Coronary artery (tissue), 2 donors: ENCODE measurements at regions not wholly inside any gene's neighbourhood (a gene's known extent, or its start where the extent isn't known, plus 50 kb on each side); places are given as distances from the start of the nearest gene placed in this dataset.
A peak's percentile ranks its signal among the peaks of the same experiment; 100 is the strongest.

Source experiments
- DNase-seq: peaks from one replicate; pipeline ENCODE4 v3.0.0-alpha.2; 2017; ENCODE audit warnings: low spot score
- H3K27ac ChIP-seq, 2 donors: fragments of 200-600 bp; sonication (generic); one replicate each; pipeline ENCODE4 v1.5.1; 2016 to 2019
- H3K4me3 ChIP-seq: fragments of 200-600 bp; sonication (generic); 2 replicates; pipeline ENCODE4 v1.5.1; 2016; ENCODE audit warnings: mild to moderate bottlenecking, moderate library complexity
- TF ChIP-seq, protein P1 (sequence below): fragments of 200-600 bp; sonication (generic); IDR thresholded peaks from one replicate; pipeline ENCODE4 v1.5.1; 2019; ENCODE audit warnings: antibody characterized with exemption

DNA sequence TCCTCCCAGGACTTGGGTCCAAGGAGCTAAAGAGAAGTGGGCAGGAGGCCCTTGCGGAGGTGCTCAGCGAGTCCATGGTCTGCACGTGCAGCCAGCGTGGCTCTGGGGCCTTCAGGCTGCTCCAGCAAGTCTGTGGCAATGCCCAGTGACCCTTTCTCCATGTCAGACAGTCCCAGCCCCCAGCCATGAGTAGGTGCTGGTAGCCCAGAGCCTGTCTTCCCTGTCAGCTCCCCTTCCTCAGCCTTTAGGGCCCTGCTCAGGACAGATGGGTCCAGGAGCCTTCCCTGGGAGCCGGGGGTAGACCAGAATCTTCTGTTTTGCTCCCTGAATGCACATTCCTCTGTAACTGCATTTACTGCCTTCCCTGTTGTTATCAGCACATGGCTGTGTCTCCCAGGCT is 147.2 kb upstream of the IRX2 start:
- Histone ChIP-seq H3K4me3 (no peak overlapping the region), H3K27ac (no peak overlapping the region)
- peak; percentile 45 for DNase-seq
- TF ChIP-seq, protein P1, sequence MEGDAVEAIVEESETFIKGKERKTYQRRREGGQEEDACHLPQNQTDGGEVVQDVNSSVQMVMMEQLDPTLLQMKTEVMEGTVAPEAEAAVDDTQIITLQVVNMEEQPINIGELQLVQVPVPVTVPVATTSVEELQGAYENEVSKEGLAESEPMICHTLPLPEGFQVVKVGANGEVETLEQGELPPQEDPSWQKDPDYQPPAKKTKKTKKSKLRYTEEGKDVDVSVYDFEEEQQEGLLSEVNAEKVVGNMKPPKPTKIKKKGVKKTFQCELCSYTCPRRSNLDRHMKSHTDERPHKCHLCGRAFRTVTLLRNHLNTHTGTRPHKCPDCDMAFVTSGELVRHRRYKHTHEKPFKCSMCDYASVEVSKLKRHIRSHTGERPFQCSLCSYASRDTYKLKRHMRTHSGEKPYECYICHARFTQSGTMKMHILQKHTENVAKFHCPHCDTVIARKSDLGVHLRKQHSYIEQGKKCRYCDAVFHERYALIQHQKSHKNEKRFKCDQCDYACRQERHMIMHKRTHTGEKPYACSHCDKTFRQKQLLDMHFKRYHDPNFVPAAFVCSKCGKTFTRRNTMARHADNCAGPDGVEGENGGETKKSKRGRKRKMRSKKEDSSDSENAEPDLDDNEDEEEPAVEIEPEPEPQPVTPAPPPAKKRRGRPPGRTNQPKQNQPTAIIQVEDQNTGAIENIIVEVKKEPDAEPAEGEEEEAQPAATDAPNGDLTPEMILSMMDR: no peak

- no peak overlapping the region for H3K27ac ChIP-seq
- TF ChIP-seq, protein P1: no peak
- DNase-seq: peak; percentile 57
- H3K4me3 ChIP-seq: no peak overlapping the region
Observed at GRCh38 chr5:2897276-2897961, 145.9 kb upstream of the IRX2 start.

DNA sequence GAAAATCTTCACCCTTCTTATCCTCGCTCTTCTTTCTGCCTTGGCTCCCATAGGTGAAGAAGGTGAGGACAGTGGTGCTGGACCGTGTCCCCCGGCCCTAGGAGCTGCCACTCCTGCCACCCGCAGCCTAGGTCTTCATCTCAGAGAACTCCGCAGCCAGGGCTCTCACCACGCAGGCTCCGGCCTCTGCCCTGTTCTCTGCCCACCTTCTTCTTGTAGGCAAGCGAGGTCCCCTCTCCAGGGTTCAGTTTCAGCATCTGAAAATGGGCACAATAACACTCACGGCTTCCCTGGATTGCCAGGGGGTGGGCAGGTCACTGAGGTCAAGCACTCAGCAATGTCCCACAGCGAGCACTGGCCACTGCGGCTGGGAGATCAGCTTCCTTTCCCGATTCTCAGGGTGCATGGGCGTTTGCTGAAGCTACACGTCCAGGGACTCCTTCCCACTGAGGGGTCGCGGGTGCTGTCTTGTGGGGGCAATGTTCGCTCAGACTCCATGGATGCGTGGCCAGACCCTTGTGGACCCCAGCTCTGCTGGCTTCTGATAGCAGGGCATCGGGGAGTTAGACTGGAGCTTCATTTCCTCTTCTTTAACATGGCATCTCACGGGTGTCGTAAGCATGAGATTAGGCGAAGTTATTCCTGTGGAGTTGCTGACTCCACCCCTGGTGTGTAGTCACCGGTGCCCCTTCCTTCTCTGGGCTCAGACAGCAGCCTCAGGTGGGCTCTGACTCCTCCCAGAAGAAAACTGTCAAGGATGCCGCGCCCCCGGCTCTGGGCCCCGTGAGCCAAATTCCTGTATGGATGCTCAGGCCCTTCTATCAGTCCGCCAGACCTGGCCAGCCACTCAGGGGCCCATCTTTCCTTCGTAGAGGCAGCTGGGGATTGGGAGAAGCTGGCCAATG is 145.1 kb upstream of the IRX2 start:
- TF ChIP-seq, protein P1: no peak
- DNase-seq: peak; percentile 66
- Histone ChIP-seq H3K27ac (no peak overlapping the region), H3K4me3 (no peak overlapping the region)

DNA sequence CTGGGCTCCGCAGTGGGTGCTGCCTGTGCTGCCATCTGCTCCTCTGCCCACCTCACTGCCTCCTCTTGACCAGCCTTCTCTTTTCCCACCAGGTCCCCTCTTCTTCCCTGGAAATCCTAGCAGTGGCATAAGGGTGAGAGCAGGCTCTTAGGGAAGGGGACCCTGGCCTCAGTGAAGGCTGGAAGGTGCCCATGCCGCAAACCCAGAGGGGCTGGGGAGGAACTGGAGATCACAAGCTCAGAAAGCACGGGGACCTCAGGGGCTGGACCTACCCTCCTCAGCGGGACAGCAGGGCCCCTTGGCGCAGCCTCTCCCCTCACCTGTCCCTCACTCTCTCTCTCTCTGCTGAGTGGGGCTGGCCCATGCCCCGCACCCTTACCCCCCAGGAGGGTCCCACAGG is 144.4 kb upstream of the IRX2 start:
- no peak overlapping the region for H3K27ac ChIP-seq
- no peak overlapping the region for H3K4me3 ChIP-seq
- TF ChIP-seq, protein P1: no peak
- peak; percentile 45 for DNase-seq

DNA sequence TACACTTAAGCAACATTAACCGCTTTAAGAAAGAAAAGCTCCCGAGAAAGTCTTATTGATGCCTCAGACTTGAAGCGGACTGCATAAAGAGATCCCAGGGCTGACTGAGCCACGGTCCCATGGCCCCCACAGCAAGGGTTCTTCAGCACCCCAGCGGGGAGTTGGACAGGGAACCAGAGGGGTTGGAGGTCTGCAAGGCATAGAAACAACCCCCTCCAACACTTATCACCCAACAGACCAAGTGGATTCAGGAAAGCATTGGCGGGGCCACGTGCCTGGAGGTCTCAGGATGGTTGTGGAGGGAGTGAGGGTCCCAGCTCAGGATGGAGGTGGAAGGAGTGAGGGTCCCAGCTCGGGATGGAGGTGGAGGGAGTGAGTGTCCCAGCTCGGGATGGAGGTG is 143.7 kb upstream of the IRX2 start:
- TF ChIP-seq, protein P1: no peak
- no peak overlapping the region for H3K27ac ChIP-seq

GRCh38 chr5:2894736-2895135 is 143.3 kb upstream of the IRX2 start:
- TF ChIP-seq, protein P1: no peak
- Histone ChIP-seq H3K4me3 (no peak overlapping the region), H3K27ac (no peak overlapping the region)
- peak; percentile 46 for DNase-seq

More for the DNA sequence above, 143.7 kb upstream of the IRX2 start:
- DNase-seq: peak; percentile 12
- no peak overlapping the region for H3K4me3 ChIP-seq
